ENCODE measurements at regions not wholly inside any gene's neighbourhood (a gene's known extent, or its start where the extent isn't known, plus 50 kb on each side); places are given as distances from the start of the nearest gene placed in this dataset.

DNA sequence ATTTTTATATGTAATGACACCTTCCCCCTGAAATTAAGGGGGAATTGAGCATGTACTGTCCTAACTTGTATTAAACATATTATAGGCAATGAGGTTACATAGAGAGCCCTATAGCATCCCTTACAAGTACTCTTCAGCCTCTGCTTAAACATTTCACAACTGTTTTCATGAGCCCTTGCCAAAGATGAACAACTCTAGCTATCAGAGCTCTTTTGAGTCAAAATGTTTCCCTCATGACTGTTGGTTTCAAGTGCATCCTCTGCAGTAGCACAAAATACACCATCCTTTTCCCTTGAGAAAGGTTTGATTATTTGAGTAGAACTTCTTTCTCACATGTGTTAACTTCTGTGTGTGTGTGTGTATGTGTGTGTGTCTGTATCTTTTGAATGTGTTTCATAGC lies 1157.6 kb upstream of the CELF2 start:
- no peak for TF ChIP-seq GATA3 (IDR thresholded peaks at IDR 0.05; ENCODE audit: low read depth, low read length)

- no peak for TF ChIP-seq GATA3 (IDR thresholded peaks at IDR 0.05; ENCODE audit: low read depth, low read length)
These were observed 1154.0 kb upstream of the CELF2 start for GRCh38 chr10:9863559-9864121.

GRCh38 chr10:9868499-9868898 lies 1149.2 kb upstream of the CELF2 start:
- TF ChIP-seq GATA3 (IDR thresholded peaks at IDR 0.05; ENCODE audit: low read depth, low read length) = no peak
- no peak for TF ChIP-seq GATA2 (IDR thresholded peaks at IDR 0.05; ENCODE audit: low read depth, low read length)

DNA sequence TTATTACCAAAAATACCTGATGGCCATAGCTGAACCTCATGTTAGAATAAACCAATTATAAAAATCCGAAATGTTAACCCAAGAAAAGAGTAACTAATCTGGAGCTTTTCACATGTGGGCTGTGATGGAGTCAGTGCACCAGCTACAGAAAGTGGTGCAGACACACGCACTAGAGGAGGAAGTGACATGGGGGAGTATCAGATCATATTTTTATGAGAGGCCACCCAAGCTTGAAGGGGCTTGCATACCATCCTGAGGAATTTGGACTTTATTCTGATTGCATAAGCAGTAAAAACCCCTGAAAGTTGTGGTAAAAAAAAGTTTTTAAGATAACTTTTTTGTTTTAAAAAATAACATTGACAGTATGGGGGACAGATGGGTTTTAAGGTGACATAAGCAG lies 1148.5 kb upstream of the CELF2 start:
- no peak for TF ChIP-seq GATA3 (IDR thresholded peaks at IDR 0.05; ENCODE audit: low read depth, low read length)
- TF ChIP-seq GATA2 (IDR thresholded peaks at IDR 0.05; ENCODE audit: low read depth, low read length) = no peak

GRCh38 chr10:9869606-9870176 lies 1148.0 kb upstream of the CELF2 start:
- no peak for TF ChIP-seq GATA3 (IDR thresholded peaks at IDR 0.05; ENCODE audit: low read depth, low read length)
- no peak for TF ChIP-seq GATA2 (IDR thresholded peaks at IDR 0.05; ENCODE audit: low read depth, low read length)

DNA sequence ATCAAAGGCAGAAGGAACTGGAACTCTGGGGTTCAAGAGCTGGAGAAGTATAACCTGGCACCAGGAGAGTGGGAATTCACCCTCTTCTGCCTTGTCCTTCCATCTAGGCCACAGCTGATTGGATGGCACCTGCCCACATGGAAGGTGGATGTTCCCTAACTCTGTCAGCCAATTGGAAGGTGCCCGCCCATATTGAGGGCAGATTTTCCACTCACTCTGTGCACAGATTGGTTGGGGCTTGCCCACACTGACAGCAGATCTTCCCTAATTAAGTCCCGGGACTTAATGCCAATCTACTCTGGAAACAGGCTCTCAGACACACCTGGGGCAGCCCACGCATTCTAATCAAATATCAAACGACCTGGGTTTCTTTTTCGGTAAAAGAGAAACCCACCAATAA lies 1142.3 kb upstream of the CELF2 start:
- TF ChIP-seq GATA2 (IDR thresholded peaks at IDR 0.05; ENCODE audit: low read depth, low read length) (no peak), GATA3 (IDR thresholded peaks at IDR 0.05; ENCODE audit: low read depth, low read length) (no peak)

DNA sequence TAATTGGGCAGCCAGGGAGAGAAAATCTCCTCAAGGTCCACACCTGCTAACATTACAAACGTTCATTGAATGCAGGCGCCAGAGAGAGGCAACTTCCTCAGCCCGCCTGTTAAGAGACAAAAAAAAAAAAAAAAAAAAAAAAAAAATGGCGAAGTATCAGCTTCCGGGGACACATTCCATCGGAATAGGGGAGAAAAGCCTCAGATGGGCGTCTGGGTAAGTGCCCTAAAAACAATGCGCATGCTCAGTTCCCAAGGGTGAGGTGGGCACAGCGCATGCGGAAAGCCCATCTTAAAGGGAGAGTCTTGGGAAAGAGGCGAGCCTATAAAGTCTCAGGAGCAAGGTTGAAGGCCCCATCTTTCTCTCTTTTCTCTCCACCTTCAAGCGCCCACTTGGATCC lies 1139.7 kb upstream of the CELF2 start:
- TF ChIP-seq GATA2 (IDR thresholded peaks at IDR 0.05; ENCODE audit: low read depth, low read length) = no peak

- no peak for TF ChIP-seq GATA3 (IDR thresholded peaks at IDR 0.05; ENCODE audit: low read depth, low read length)
- no peak for TF ChIP-seq GATA2 (IDR thresholded peaks at IDR 0.05; ENCODE audit: low read depth, low read length)
These were observed 1139.3 kb upstream of the CELF2 start for GRCh38 chr10:9878383-9878782.

DNA sequence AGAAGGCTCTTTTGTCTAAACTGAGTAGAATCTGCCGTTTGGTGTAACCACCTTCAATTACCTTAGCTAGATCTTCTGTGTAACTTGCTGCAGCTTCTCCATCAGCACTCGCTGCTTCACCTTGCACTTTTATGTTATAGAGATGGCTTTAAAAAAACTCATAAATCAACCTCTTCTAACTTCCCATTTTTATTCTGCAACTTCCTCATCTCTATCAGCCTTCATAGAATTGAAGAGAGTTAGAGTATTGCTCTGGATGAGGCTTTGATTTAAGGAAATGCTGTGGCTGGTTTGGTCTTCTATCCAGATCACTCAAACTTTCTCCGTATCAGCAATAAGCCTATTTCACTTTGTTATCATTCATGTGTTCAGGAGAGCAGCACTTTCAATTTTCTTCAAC lies 1131.9 kb upstream of the CELF2 start:
- TF ChIP-seq GATA3 (IDR thresholded peaks at IDR 0.05; ENCODE audit: low read depth, low read length) (no peak), GATA2 (IDR thresholded peaks at IDR 0.05; ENCODE audit: low read depth, low read length) (no peak)

GRCh38 chr10:9886772-9887171 lies 1130.9 kb upstream of the CELF2 start:
- TF ChIP-seq GATA3 (IDR thresholded peaks at IDR 0.05; ENCODE audit: low read depth, low read length) (no peak), GATA2 (IDR thresholded peaks at IDR 0.05; ENCODE audit: low read depth, low read length) (no peak)

DNA sequence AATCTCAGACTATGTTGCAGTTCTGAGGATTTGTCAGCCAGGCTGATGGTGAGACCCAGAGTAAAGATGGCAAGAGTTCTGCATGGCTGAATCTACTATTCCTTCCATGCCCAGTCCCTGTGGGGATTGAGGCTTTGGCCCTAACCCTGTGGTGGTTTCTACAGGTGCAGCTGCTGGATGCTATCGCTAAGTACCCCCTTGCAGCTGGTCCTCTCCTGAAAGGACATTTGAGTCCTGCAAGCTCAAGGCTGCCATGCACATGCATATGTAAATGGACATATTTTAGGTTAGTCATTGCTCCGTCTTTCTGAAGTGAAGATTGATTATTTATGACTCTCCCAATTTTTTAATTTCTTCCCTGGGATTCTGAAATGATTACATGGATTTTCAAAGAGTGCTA lies 1122.2 kb upstream of the CELF2 start:
- TF ChIP-seq GATA3 (IDR thresholded peaks at IDR 0.05; ENCODE audit: low read depth, low read length) (no peak), GATA2 (IDR thresholded peaks at IDR 0.05; ENCODE audit: low read depth, low read length) (no peak)

- TF ChIP-seq GATA2 (IDR thresholded peaks at IDR 0.05; ENCODE audit: low read depth, low read length) = no peak
- TF ChIP-seq GATA3 (IDR thresholded peaks at IDR 0.05; ENCODE audit: low read depth, low read length) = no peak
These were observed 1121.7 kb upstream of the CELF2 start for GRCh38 chr10:9895981-9896380.

DNA sequence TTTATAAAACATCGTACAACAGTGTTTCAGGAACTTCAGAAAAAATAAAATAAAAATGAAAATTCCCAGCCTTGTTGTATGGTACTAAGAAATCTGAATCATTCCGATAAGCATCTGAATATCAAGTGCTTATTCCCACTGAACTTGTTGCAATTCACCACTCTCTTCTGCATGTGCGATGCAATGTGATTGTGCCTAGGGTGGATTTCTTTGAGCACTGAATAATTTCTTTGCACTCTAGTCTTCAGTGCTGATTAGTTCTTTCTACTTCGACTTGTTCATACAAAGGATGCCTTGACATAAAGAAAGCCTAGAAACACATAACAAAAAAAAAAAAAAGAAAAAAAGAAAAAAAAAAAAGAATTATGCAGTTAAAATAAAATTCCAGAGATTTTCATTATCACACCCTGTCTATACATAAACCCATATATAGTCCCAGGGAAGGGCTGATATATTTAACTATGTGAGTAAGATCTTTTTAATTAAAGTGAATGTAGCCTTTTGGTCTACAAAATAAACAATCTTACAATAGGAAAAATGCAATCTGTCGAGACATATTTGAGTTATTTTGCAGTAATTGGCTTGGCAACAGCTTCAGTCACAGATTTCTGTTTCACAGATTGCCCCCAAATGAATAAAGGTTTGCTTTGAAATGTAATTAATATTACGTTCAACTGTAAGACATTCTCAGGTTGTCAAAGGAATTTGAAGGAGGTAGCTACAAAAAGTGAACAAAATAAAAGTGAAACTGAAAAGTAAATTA lies 1118.9 kb upstream of the CELF2 start:
- TF ChIP-seq GATA2 (IDR thresholded peaks at IDR 0.05; ENCODE audit: low read depth, low read length) = no peak
- TF ChIP-seq GATA3 (IDR thresholded peaks at IDR 0.05; ENCODE audit: low read depth, low read length) = no peak

- TF ChIP-seq GATA2 (IDR thresholded peaks at IDR 0.05; ENCODE audit: low read depth, low read length) = no peak
- no peak for TF ChIP-seq GATA3 (IDR thresholded peaks at IDR 0.05; ENCODE audit: low read depth, low read length)
These were observed 1116.9 kb upstream of the CELF2 start for GRCh38 chr10:9900751-9901150.

DNA sequence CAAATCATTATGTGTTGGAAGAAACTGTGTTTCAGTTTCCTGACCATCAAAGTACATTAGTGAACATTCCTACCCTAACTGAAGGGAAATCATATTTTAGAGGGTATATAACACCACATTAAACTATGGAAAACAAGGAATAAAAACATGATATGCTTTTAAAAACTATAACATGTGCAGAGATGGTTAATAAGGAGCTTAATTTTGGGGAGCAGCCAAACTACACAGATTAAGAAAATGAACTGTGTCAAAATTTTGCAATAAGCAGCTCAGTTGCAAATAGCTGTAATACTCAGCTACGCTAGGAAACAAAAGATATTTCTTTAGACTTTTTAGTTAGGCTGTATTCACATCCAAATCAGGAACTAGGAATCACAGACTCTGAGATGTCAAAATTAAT lies 1115.7 kb upstream of the CELF2 start:
- no peak for TF ChIP-seq GATA2 (IDR thresholded peaks at IDR 0.05; ENCODE audit: low read depth, low read length)
- no peak for TF ChIP-seq GATA3 (IDR thresholded peaks at IDR 0.05; ENCODE audit: low read depth, low read length)

Data from SH-SY5Y (cell line).